H9 (cell line): ENCODE measurements at regions not wholly inside any gene's neighbourhood (a gene's known extent, or its start where the extent isn't known, plus 50 kb on each side); places are given as distances from the start of the nearest gene placed in this dataset.

ENCODE experiments used
- DNase-seq: peaks from one replicate; pipeline ENCODE4 v3.0.0-alpha.2; 2017
- H2AFZ ChIP-seq: one replicate; pipeline ENCODE4 v1.6.1; 2013; ENCODE audit warnings: mild to moderate bottlenecking, low read length, control low read depth, moderate library complexity
- H2AK5ac ChIP-seq: 2 replicates; pipeline ENCODE4 v1.6.1; 2013; ENCODE audit warnings: low read length, control low read depth, mixed read lengths; ENCODE audit not compliant: insufficient read length
- H2BK120ac ChIP-seq: one replicate; pipeline ENCODE4 v1.6.1; 2013; ENCODE audit warnings: low read depth, mild to moderate bottlenecking, low read length, control low read depth, inconsistent platforms; ENCODE audit not compliant: poor library complexity, severe bottlenecking
- H2BK12ac ChIP-seq: 2 replicates; pipeline ENCODE4 v1.6.1; 2013; ENCODE audit warnings: low read length, control low read depth, mixed read lengths, low read depth; ENCODE audit not compliant: insufficient read length
- H2BK15ac ChIP-seq: 2 replicates; pipeline ENCODE4 v1.6.1; 2013; ENCODE audit warnings: low read depth, low read length, control low read depth
- H2BK20ac ChIP-seq: one replicate; pipeline ENCODE4 v1.6.1; 2013; ENCODE audit warnings: low read depth, mild to moderate bottlenecking, low read length, control low read depth, inconsistent platforms; ENCODE audit not compliant: poor library complexity, severe bottlenecking
- H2BK5ac ChIP-seq: 2 replicates; pipeline ENCODE4 v1.6.1; 2013; ENCODE audit warnings: low read length, control low read depth, mixed read lengths; ENCODE audit not compliant: insufficient read length
- H3K14ac ChIP-seq: 2 replicates; pipeline ENCODE4 v1.6.1; 2013; ENCODE audit warnings: low read length, control low read depth; ENCODE audit not compliant: insufficient read depth
- H3K18ac ChIP-seq: 2 replicates; pipeline ENCODE4 v1.6.1; 2013; ENCODE audit warnings: low read depth, mild to moderate bottlenecking, mixed read lengths, low read length, control low read depth; ENCODE audit not compliant: insufficient read length
- H3K23ac ChIP-seq: 2 replicates; pipeline ENCODE4 v1.6.1; 2013; ENCODE audit warnings: low read length, control low read depth, mixed read lengths, low read depth; ENCODE audit not compliant: insufficient read length
- H3K23me2 ChIP-seq: 2 replicates; pipeline ENCODE4 v1.6.1; 2013; ENCODE audit warnings: low read depth, mild to moderate bottlenecking, mixed read lengths, low read length, control low read depth; ENCODE audit not compliant: insufficient read length, poor library complexity, severe bottlenecking
- H3K27ac ChIP-seq: 2 replicates; pipeline ENCODE4 v1.5.1; 2013; ENCODE audit warnings: low read length, control low read depth, mixed read lengths, low read depth; ENCODE audit not compliant: insufficient read length
- H3K27me3 ChIP-seq: 2 replicates; pipeline ENCODE4 v1.6.1; 2013; ENCODE audit warnings: low read length, control low read depth, inconsistent platforms; ENCODE audit not compliant: insufficient read depth
- H3K4ac ChIP-seq: 2 replicates; pipeline ENCODE4 v1.6.1; 2013; ENCODE audit warnings: low read depth, mild to moderate bottlenecking, control low read depth, inconsistent platforms, low read length, moderate library complexity
- H3K4me1 ChIP-seq: 2 replicates; pipeline ENCODE4 v1.6.1; 2013; ENCODE audit warnings: low read length, control low read depth, inconsistent platforms; ENCODE audit not compliant: insufficient read depth
- H3K4me2 ChIP-seq: 2 replicates; pipeline ENCODE4 v1.6.1; 2013; ENCODE audit warnings: low read length, control low read depth, mixed read lengths; ENCODE audit not compliant: insufficient read length, insufficient read depth
- H3K56ac ChIP-seq: 2 replicates; pipeline ENCODE4 v1.6.1; 2013; ENCODE audit warnings: low read depth, mild to moderate bottlenecking, mixed read lengths, low read length, control low read depth; ENCODE audit not compliant: insufficient read length
- H3K79me1 ChIP-seq: 2 replicates; pipeline ENCODE4 v1.6.1; 2013; ENCODE audit warnings: low read depth, mild to moderate bottlenecking, moderate library complexity, low read length, control low read depth, inconsistent platforms; ENCODE audit not compliant: insufficient read depth, poor library complexity, severe bottlenecking
- H3K79me2 ChIP-seq: 2 replicates; pipeline ENCODE4 v1.6.1; 2013; ENCODE audit warnings: low read length, control low read depth, inconsistent platforms; ENCODE audit not compliant: insufficient read depth
- H3K9ac ChIP-seq: 2 replicates; pipeline ENCODE4 v1.6.1; 2013; ENCODE audit warnings: low read length, control low read depth, mixed read lengths; ENCODE audit not compliant: insufficient read length; ENCODE audit errors: extremely low read depth
- H3K9me3 ChIP-seq: one replicate; pipeline ENCODE4 v1.6.1; 2013; ENCODE audit warnings: low read depth, low read length, inconsistent platforms; ENCODE audit not compliant: control insufficient read depth
- H3T11ph ChIP-seq: one replicate; pipeline ENCODE4 v1.6.1; 2013; ENCODE audit warnings: mild to moderate bottlenecking, low read length, control low read depth, inconsistent platforms
- H4K20me1 ChIP-seq: one replicate; pipeline ENCODE4 v1.6.1; 2013; ENCODE audit not compliant: control insufficient read depth, insufficient read length, insufficient read depth
- H4K5ac ChIP-seq: 2 replicates; pipeline ENCODE4 v1.6.1; 2013; ENCODE audit warnings: low read depth, mild to moderate bottlenecking, mixed read lengths, low read length, control low read depth; ENCODE audit not compliant: insufficient read length
- H4K8ac ChIP-seq: replicated peaks from 2 replicates; pipeline ENCODE4 v1.6.1; 2013; ENCODE audit warnings: low read length, control low read depth, mixed read lengths, low read depth; ENCODE audit not compliant: insufficient read length
- H4K91ac ChIP-seq: 2 replicates; pipeline ENCODE4 v1.6.1; 2013; ENCODE audit warnings: low read depth, mild to moderate bottlenecking, moderate library complexity, mixed read lengths, low read length, control low read depth; ENCODE audit not compliant: insufficient read length
- H3K27ac Mint-ChIP-seq, 3 experiments: 2 replicates in 2 of 3; 3 replicates in 1 of 3; pipeline ENCODE4 v1.8.0; 2020 to 2021; ENCODE audit warnings: mixed read lengths in 3 of 3, mild to moderate bottlenecking in 1 of 3, moderate library complexity in 1 of 3
- H3K27me3 Mint-ChIP-seq: 2 replicates; pipeline ENCODE4 v1.8.0; 2021; ENCODE audit warnings: low read depth, mild to moderate bottlenecking, moderate library complexity, mixed read lengths
- H3K36me3 Mint-ChIP-seq, 3 experiments: 2 replicates in 2 of 3; 3 replicates in 1 of 3; pipeline ENCODE4 v1.8.0; 2020 to 2021; ENCODE audit warnings: low read depth in 3 of 3, mixed read lengths in 3 of 3; ENCODE audit not compliant: insufficient read depth in 1 of 3
- H3K4me1 Mint-ChIP-seq, 2 experiments: 2 replicates each; pipeline ENCODE4 v1.8.0; 2020; ENCODE audit warnings: mixed read lengths in 2 of 2
- H3K4me3 Mint-ChIP-seq, 2 experiments: 2 replicates in 1 of 2; 3 replicates in 1 of 2; pipeline ENCODE4 v1.8.0; 2020 to 2021; ENCODE audit warnings: mild to moderate bottlenecking in 2 of 2, mixed read lengths in 2 of 2, moderate library complexity in 1 of 2
- H3K9me3 Mint-ChIP-seq, 2 experiments: 2 replicates in 1 of 2; 3 replicates in 1 of 2; pipeline ENCODE4 v1.8.0; 2020; ENCODE audit warnings: mild to moderate bottlenecking in 2 of 2, mixed read lengths in 2 of 2, moderate library complexity in 1 of 2
- CTCF ChIP-seq: fragments of 200-600 bp; sonication (generic); conservative IDR thresholded peaks from 3 replicates; pipeline ENCODE4 v1.8.0; 2021; ENCODE audit warnings: antibody characterized with exemption, mild to moderate bottlenecking
- WGBS: extraction: QIAGEN DNeasy Blood & Tissue Kit; methylation state at CpG from one replicate; pipeline ENCODE4 v1.1.7; 2013; ENCODE audit warnings: missing lambda C conversion rate, low lambda C conversion rate, mixed read lengths; ENCODE audit not compliant: insufficient read length; ENCODE audit errors: extremely low coverage; 5-methylcytosine and 5-hydroxymethylcytosine counted together

DNA sequence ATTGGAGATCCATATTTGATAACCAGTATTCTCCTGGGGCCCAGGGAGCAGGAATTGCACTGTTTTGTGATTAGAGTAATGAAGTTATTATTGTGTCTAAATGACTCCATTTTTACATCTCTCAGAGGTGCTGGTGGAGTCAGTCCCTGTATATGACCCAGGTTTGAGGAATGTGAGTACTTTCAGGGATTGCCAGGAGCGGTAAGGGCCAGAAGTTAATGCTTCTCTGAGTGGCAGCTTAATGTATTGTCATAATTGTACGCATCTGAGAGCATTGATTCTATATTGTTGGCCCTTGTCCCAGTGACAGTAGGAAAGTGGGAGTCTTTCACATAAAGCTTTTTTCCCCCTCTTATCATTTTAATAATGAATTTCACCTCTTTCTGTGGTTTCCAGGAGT is 146.2 kb downstream of the GATB start:
- no peaks in the 10 kb centered on the region for H3K9me3 ChIP-seq
- H3K23me2 ChIP-seq: no peaks in the 10 kb centered on the region
- Mint-ChIP-seq H3K36me3 (no peaks in the 10 kb centered on the region), H3K27me3 (no peaks in the 10 kb centered on the region), H3K4me1 (peaks cover 2 to 5% of the 10 kb centered on the region in 2 experiments; a peak in 2 of 4 replicates), H3K9me3 (no peaks in the 10 kb centered on the region), H3K4me3 (no peak overlapping the region), H3K27ac (no peak overlapping the region)
- no peak overlapping the region for H2BK12ac ChIP-seq
- H2BK20ac ChIP-seq: no peak overlapping the region
- no peak overlapping the region for H3K23ac ChIP-seq
- no peak overlapping the region for H2AK5ac ChIP-seq
- no peaks in the 10 kb centered on the region for H3K79me2 ChIP-seq
- WGBS: no CpG with 5 or more reads among the region's 2 CpGs
- H3T11ph ChIP-seq: no peak overlapping the region
- H4K91ac ChIP-seq: no peak overlapping the region
- no peak overlapping the region for H3K4me2 ChIP-seq
- DNase-seq: no peak
- no peaks in the 10 kb centered on the region for H3K79me1 ChIP-seq
- no peaks in the 10 kb centered on the region for H4K20me1 ChIP-seq
- no peak overlapping the region for H3K56ac ChIP-seq
- no peaks in the 10 kb centered on the region for H3K4me1 ChIP-seq
- no peaks in the 10 kb centered on the region for H3K27me3 ChIP-seq
- H4K5ac ChIP-seq: no peak overlapping the region
- no peak overlapping the region for H2BK15ac ChIP-seq
- no peak overlapping the region for H4K8ac ChIP-seq
- no peak overlapping the region for H2AFZ ChIP-seq
- no peak overlapping the region for H3K18ac ChIP-seq
- no peak overlapping the region for H3K27ac ChIP-seq
- TF ChIP-seq CTCF: no peak
- no peak overlapping the region for H3K4ac ChIP-seq
- H3K14ac ChIP-seq: no peak overlapping the region
- H2BK5ac ChIP-seq: no peak overlapping the region
- H2BK120ac ChIP-seq: no peak overlapping the region
- no peak overlapping the region for H3K9ac ChIP-seq
